ENCODE measurements at regions not wholly inside any gene's neighbourhood (a gene's known extent, or its start where the extent isn't known, plus 50 kb on each side); places are given as distances from the start of the nearest gene placed in this dataset.
"Not testable (repeated sequence)": the region's sequence is repeated elsewhere in the genome, so short reads cannot be mapped to it uniquely, and the experiment has no call there.

DNA sequence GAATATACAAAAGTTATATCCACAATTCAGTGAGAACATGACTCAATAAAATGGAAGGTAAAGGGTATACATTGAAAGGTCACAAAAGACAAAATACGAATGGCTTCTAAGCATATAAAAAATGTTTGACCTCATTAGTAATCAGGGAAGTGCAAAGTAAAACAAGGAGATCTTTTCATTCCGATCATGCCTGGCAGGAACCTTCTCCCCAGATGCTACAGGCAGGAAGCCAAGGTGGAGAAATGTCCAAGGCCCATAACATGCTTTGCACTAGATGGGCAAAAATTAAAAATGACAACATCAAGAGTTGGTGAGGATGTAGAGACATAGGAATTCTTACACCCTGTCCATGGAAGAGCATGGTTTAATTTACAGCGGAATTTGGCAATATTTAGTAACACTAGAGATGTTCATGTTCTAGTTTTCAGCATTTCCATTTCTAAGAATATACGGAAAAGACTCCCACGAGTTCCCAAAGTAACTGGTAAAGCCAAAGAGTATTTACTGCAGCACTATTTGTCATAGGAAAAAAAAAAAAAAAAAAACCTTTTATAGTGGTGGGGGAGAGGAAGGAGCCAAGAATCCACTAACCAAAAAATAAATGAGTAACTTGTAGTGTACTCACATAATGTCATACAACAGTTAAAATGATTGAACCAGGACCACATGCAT, 184.5 kb upstream of the KAZN start:
- no peak for DNase-seq

- peak in 2 of 3 experiments; percentile 11 to 20 for DNase-seq
Observed at GRCh38 chr1:14415396-14415795, 183.1 kb upstream of the KAZN start.

DNA sequence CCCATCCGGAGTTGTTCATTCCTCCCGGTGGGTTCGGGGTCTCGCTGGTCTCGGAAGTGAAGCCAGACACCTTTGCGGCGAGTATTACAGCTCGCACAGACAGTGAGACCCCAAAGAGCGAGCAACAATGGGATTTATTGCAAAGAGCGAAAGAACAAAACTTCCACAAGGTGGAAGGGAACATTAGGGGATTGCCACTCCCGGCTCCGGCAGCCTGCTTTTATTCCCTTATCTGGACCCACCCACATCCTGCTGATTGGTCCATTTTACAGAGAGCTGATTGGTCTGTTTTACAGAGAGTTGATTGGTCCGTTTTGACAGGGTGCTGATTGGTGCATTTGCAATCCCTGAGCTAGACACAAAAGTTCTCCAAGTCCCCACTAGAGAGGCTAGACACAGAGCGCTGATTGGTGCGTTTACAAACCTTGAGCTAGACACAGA, 178.7 kb upstream of the KAZN start:
- not testable (repeated sequence) for DNase-seq

DNA sequence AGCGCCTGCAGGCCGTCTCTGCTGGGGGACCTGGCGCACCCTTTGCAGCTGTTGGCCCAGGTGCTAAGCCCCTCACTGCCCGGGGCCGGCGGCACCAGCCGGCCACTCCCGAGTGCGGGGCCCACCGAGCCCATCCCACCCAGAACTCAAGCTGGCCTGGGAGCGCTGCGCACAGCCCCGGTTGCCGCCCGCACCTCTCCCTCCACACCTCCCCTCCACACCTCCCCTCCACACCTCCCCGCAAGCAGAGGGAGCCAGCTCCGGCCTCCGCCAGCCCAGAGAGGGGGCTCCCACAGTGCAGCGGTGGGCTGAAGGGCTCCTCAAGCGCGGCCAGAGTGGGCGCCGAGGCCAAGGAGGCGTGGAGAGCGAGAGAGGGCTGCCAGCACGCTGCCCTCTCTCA, 177.8 kb upstream of the KAZN start:
- DNase-seq, result no peak

- no peak for DNase-seq
Observed at GRCh38 chr1:14421295-14421976, 177.0 kb upstream of the KAZN start.

DNA sequence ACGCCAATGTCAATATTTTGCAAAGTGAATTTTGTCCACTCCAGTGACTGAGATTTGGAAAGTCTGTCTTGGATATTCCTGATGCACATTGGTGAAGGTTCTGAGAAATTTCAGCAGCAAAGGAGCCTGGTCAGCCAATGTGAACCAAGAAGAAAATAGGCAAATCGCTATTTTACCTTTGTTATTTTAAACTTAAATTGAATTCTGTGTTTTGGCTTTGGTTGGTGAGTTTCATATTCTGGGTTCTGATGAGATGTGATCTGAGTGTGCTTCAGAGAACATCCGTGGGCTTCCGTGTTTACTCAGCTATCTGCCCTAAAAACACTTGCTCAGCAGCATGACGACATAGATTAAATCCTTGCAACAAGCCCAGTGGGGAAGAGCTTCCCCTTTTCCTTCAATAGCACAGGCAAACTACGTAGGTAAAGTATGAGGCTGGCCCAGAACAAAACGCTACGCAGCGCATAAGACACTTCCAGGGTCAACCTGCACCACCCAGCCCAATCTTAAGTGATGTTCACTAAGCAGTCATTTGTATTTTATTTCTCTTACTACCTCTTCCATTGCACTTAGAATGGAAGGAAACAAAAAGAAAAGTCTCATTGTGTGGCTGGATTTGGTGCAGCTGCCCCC, 176.4 kb upstream of the KAZN start:
- DNase-seq, result peak in 1 of 3 experiments; percentile 16

DNA sequence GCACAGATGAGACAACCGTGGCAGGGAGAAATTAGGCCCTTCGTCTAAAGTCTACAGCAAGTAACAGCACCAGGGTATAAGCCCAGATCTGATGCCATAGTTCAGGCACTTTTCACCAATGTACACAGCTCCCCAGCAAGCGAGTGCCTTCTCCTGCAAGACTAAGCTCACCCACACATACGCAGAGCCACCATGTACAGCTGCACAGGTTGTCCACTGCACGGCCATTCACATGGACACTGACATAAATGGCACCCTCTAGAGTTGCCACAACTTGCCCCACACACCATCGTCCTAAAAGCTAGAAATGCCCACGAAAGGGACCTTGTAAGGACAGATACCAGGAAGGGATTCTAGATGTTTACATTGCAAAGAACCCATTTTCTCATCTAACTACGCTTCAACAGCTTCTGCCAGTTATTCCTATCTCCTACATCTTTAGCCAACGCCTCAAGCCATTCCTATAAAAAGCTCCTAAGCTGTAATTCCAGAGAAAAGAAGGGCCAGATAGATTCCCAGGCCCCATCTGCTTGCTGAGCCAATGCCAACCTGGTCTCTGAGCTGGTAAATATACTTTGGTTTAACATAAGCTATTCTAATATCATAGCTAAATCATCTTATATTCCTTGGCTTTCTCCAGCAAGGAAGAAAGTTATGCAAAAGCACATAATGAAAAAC, 174.0 kb upstream of the KAZN start:
- DNase-seq, result no peak

- no peak for DNase-seq
Observed at GRCh38 chr1:14426854-14427253, 171.6 kb upstream of the KAZN start.

- DNase-seq, result no peak
Observed at GRCh38 chr1:14429577-14429976, 168.9 kb upstream of the KAZN start.

DNA sequence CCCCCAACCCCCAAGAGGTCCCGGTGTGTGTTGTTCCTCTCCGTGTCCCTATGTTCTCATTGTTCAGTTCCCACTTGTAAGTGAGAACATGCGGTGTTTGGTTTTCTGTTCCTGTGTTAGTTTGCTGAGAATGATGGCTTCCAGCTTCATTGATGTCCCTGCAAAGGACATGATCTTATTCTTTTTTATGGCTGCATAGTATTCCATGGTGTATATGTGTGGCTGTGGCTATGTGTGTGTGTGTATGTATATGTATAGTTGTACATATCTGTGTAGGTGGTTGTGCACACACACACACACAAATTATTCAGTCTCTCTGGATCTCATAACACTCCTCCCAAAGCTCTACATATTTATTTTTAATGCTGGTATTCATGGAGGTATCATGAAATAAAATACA, 165.8 kb upstream of the KAZN start:
- DNase-seq, result not testable (repeated sequence)

- no peak for DNase-seq
Observed at GRCh38 chr1:14435368-14436023, 163.0 kb upstream of the KAZN start.

GRCh38 chr1:14437417-14437918, 161.0 kb upstream of the KAZN start:
- DNase-seq, result peak in 1 of 3 experiments; percentile 13

DNA sequence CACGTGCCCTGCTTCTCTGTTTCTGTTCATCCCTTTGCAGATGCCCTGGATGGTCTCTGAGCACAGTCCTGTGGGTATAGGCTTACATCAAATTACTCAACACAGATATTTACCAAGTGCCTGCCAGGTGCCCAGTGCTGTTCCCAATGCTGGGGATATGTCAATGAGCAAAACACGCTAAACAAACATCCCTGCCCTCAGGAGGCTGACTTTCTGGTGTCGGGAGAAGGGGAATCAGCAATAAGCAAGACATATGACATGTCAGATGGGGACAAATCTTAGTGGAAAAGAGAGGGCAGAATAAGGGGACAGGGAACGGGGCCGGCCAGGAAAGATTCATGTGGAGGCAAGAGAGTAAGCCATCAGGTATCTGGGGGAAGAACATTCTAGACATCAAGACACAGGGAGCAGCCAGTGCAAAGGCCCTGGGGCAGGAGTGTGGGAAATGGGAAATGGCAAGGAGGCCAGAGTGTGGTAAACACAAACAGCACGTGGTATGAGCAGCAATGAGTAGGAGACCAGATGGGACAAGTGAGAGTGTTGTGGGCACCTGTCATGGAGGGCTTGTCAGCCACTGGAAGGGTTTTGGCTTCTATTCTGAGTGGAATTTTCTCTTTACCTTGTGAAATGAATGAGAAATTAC, 160.2 kb upstream of the KAZN start:
- DNase-seq, result no peak

DNA sequence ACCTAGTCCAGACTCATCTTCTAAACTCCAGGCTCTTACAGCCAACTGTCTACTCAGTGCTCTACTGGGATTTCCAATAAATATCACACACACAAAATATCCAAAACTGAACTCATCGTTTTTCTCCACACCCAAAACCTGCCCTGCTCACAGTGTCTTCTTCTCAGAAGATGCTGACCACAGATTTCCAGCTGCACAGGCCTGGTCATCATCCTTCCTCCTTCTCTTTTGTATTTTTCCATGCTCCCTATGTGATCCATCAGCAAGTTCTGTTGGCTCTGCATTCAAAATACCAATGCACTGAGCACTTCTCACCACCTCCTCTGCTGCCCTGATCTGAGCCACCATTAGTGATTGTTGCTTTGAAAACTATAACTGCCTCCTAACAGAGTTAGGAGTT, 159.5 kb upstream of the KAZN start:
- no peak for DNase-seq

- no peak for DNase-seq
Observed at GRCh38 chr1:14440166-14440565, 158.3 kb upstream of the KAZN start.

- no peak for DNase-seq
Observed at GRCh38 chr1:14440731-14441130, 157.8 kb upstream of the KAZN start.

DNA sequence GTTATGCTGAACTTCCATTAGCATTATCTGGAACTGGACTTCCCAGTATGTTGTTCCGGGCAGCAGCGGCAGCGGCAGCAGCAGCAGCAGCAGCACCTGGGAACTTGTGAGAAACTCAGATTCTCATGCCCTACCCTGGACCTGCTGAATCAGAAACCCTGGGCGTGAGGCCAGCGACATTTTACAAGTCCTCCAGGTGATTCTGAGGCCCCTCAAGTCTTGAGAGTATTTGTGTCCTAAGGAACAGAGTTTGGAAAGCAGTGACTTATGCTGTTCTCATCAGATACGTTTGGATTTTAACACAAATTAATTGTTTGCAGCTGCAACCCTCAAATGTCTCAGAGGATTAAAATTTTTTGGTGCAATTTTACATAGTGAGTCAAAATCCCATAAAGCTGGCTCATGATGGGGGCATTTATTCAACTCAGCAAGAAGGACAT, 157.2 kb upstream of the KAZN start:
- no peak for DNase-seq

DNA sequence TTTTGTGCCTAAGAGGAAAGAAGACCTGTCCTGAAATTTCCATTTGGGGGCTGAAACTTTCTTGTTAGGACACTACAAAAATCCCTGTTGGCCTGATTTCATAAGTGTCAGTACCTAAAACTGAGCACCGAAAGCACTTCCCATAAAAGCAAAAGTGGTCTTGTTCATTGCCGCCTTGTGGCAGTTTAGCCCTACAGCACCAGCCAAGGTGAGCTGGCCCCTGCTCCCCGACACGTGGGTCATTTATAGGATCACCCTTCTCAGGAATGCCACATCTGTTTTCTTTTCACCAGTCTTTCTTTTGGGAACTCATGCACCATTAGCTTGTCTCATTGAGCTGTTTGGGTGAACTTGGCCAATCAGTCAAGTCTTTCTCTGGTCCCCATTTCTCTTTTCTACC, 155.8 kb upstream of the KAZN start:
- no peak for DNase-seq

DNA sequence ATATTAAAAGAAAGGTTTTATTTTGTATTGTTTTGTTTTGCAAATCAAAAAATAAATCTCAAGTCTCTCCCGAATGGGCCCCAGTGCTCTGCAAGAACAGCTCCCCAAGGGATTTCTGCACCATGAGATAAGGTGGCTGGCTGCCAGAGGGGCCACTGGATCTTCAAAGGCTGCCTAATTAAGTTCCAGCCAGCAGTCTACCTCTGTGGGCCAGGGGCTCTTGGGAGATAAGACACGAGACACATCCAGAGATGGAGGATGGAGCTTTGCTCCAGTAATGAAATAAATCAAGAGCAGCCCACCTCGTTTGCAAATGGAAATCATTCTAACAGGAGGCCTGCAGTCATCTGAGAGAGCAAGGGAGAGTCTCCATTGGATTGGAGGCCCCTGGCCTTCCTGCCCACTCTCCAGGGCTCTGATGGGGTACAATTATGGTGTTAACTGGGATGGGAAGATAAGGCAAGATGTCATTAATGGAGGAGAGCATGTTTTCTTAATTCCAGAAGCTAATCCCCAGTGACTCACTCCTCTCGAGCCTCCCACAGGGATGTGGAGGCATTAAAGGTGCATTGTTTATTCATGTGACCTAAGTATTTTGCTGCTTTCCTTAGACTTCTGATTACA, 155.2 kb upstream of the KAZN start:
- DNase-seq, result no peak

DNA sequence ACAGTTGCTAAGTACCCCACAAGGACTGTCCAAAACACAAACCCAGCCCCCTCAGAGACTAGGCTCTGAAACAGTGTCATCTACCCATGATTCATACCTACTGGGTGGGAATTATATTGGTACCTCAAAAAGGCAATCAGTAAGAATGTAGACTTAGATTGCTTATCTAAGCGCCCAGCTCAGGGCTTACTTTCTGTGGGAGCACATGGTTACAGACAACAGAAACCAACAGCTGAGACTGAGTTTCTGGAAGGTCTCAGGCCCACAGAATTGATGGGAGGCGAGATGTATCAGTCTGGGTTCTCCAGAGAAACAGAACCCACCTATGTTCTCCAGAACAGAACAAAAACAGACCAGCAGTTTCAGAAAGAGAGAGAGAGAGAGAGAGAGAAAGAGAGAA, 147.3 kb upstream of the KAZN start:
- DNase-seq, result no peak

GRCh38 chr1:14452551-14452950, 145.9 kb upstream of the KAZN start:
- DNase-seq, result peak in 1 of 3 experiments; percentile 57

- DNase-seq, result no peak
Observed at GRCh38 chr1:14460173-14460572, 138.3 kb upstream of the KAZN start.
